Chondrocyte (in vitro differentiated cells): ENCODE measurements at regions not wholly inside any gene's neighbourhood (a gene's known extent, or its start where the extent isn't known, plus 50 kb on each side); places are given as distances from the start of the nearest gene placed in this dataset.

Experiments
- DNase-seq: peaks from one replicate; pipeline ENCODE4 v3.0.0; 2021; ENCODE audit warnings: mixed read lengths, low spot score
- H3K27ac Mint-ChIP-seq: one replicate; pipeline ENCODE4 v1.8.0; 2021; ENCODE audit warnings: mild to moderate bottlenecking, moderate library complexity, mixed read lengths; ENCODE audit not compliant: unreplicated experiment
- H3K27me3 Mint-ChIP-seq: 2 replicates; pipeline ENCODE4 v1.8.0; 2021; ENCODE audit warnings: low read depth, mixed read lengths
- H3K36me3 Mint-ChIP-seq: 2 replicates; pipeline ENCODE4 v1.8.0; 2021; ENCODE audit warnings: low read depth, mixed read lengths
- H3K4me1 Mint-ChIP-seq: 2 replicates; pipeline ENCODE4 v1.8.0; 2021; ENCODE audit warnings: low read depth, mild to moderate bottlenecking, mixed read lengths
- H3K4me3 Mint-ChIP-seq: one replicate; pipeline ENCODE4 v1.8.0; 2021; ENCODE audit warnings: mild to moderate bottlenecking, moderate library complexity, mixed read lengths; ENCODE audit not compliant: unreplicated experiment
- H3K9me3 Mint-ChIP-seq: 2 replicates; pipeline ENCODE4 v1.8.0; 2021; ENCODE audit warnings: low read depth, mixed read lengths
- TF ChIP-seq, protein P1 (sequence below): fragments of 200-600 bp; sonication (generic); IDR thresholded peaks from 2 replicates; pipeline ENCODE4 v1.5.0; 2021; ENCODE audit warnings: antibody characterized with exemption, mild to moderate bottlenecking, moderate library complexity

GRCh38 chr2:217612211-217612610 lies 390.6 kb downstream of the TNS1 start:
- Mint-ChIP-seq H3K4me1 (peaks cover 35% of the 10 kb centered on the region), H3K4me3 (no peak overlapping the region), H3K36me3 (no peaks in the 10 kb centered on the region), H3K9me3 (no peaks in the 10 kb centered on the region), H3K27ac (no peak overlapping the region), H3K27me3 (no peaks in the 10 kb centered on the region)
- TF ChIP-seq, protein P1, sequence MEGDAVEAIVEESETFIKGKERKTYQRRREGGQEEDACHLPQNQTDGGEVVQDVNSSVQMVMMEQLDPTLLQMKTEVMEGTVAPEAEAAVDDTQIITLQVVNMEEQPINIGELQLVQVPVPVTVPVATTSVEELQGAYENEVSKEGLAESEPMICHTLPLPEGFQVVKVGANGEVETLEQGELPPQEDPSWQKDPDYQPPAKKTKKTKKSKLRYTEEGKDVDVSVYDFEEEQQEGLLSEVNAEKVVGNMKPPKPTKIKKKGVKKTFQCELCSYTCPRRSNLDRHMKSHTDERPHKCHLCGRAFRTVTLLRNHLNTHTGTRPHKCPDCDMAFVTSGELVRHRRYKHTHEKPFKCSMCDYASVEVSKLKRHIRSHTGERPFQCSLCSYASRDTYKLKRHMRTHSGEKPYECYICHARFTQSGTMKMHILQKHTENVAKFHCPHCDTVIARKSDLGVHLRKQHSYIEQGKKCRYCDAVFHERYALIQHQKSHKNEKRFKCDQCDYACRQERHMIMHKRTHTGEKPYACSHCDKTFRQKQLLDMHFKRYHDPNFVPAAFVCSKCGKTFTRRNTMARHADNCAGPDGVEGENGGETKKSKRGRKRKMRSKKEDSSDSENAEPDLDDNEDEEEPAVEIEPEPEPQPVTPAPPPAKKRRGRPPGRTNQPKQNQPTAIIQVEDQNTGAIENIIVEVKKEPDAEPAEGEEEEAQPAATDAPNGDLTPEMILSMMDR = no peak
- no peak for DNase-seq

DNA sequence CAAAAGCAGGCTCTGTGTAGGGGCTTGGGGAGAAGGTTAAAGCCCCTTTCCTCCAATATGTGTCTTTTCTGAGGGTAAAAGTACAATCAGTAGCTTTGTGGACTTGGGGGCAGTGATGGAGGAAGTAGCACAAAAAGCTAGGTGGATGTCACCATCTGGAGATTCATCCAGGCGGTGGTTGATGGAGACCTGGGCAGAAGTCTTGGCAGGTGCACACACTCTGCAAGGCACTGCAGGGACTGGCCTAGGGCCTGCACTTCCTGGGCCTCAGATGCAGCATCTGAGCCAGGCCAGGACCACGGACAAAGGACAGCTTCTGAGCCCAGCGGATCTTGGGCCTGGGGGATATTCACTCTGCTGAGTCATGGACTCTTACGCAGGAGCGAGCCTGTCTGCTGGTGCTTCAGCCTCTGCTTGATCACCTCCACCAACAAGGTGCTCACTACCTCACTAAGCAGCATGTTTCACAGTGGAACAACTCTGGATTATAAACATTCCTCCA lies 391.1 kb downstream of the TNS1 start:
- Mint-ChIP-seq H3K36me3 (no peaks in the 10 kb centered on the region), H3K4me3 (no peak overlapping the region), H3K9me3 (no peaks in the 10 kb centered on the region), H3K27ac (no peak overlapping the region), H3K27me3 (no peaks in the 10 kb centered on the region), H3K4me1 (peaks cover 30% of the 10 kb centered on the region)
- TF ChIP-seq, protein P1 = no peak
- no peak for DNase-seq

GRCh38 chr2:217611056-217611455 lies 391.7 kb downstream of the TNS1 start:
- no peak overlapping the region for H3K4me3 Mint-ChIP-seq

DNA sequence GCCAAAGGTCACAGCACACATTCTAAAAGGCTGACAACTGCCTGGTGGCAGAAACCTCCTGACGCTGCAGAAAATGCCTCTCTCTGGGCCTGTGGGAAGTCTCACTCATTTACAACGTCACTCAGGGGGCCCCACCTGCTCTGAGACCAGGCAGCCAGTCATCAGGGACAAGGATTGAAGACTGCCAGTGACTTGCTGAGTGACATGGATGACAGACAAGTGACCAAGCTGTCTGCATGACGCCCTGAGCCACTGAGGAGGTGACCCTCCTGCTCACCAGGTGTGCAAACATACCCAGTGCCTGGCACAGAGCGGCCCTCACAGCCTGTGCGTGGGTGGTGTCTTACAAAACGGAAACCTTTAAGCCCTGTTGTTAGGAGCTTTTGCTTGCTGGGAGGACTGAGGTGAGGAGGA lies 392.4 kb downstream of the TNS1 start:
- DNase-seq = no peak
- no peak overlapping the region for H3K4me3 Mint-ChIP-seq
- TF ChIP-seq, protein P1 = no peak

More at GRCh38 chr2:217611056-217611455, 391.7 kb downstream of the TNS1 start:
- TF ChIP-seq, protein P1 = no peak
- Mint-ChIP-seq H3K36me3 (no peaks in the 10 kb centered on the region), H3K27me3 (no peaks in the 10 kb centered on the region), H3K27ac (no peak overlapping the region), H3K9me3 (no peaks in the 10 kb centered on the region), H3K4me1 (peaks cover 24% of the 10 kb centered on the region)
- no peak for DNase-seq

GRCh38 chr2:217609952-217610351 lies 392.8 kb downstream of the TNS1 start:
- no peaks in the 10 kb centered on the region for H3K36me3 Mint-ChIP-seq
- no peak overlapping the region for H3K27ac Mint-ChIP-seq
- TF ChIP-seq, protein P1 = no peak
- peaks cover 28% of the 10 kb centered on the region for H3K4me1 Mint-ChIP-seq
- no peak for DNase-seq
- no peaks in the 10 kb centered on the region for H3K9me3 Mint-ChIP-seq
- H3K4me3 Mint-ChIP-seq = no peak overlapping the region
- H3K27me3 Mint-ChIP-seq = no peaks in the 10 kb centered on the region

More for the DNA sequence above, 392.4 kb downstream of the TNS1 start:
- Mint-ChIP-seq H3K27me3 (no peaks in the 10 kb centered on the region), H3K27ac (no peak overlapping the region), H3K36me3 (no peaks in the 10 kb centered on the region), H3K9me3 (no peaks in the 10 kb centered on the region), H3K4me1 (peaks cover 24% of the 10 kb centered on the region)
